ENCODE measurements at regions not wholly inside any gene's neighbourhood (a gene's known extent, or its start where the extent isn't known, plus 50 kb on each side); places are given as distances from the start of the nearest gene placed in this dataset.

GRCh38 chr12:46548605-46549071, 176.1 kb upstream of the SLC38A2 start:
- Histone ChIP-seq H3K4me2 (ENCODE audit: insufficient read depth in 1 of 2, low read depth in 2 of 2, low read length in 2 of 2) (no peak overlapping the region), H4K5ac (ENCODE audit: insufficient read length, low read depth, low read length) (no peak overlapping the region), H2BK12ac (ENCODE audit: low read depth, low read length) (no peak overlapping the region), H4K8ac (ENCODE audit: extremely low read depth, insufficient read depth, low read length) (no peak overlapping the region), H3K4me1 (replicated peaks in 1 of 4; ENCODE audit: control insufficient read depth in 3 of 4, insufficient read depth in 4 of 4, low read length in 3 of 4) (no peaks in the 10 kb centered on the region), H2AFZ (ENCODE audit: low read length) (no peak overlapping the region), H2BK15ac (ENCODE audit: low read length) (no peak overlapping the region), H3K27ac (ENCODE audit: low read depth, low read length) (no peak overlapping the region), H3K23ac (ENCODE audit: insufficient read length) (no peak overlapping the region), H2BK5ac (ENCODE audit: low read depth, low read length) (no peak overlapping the region), H3K56ac (replicated peaks; ENCODE audit: insufficient read length, low read depth, low read length) (no peak overlapping the region), H4K20me1 (replicated peaks in 1 of 2; ENCODE audit: control insufficient read depth in 1 of 2, insufficient read depth in 2 of 2, low read length in 2 of 2) (no peaks in the 10 kb centered on the region), H3K79me2 (ENCODE audit: control insufficient read depth in 1 of 2, insufficient read depth in 2 of 2, low read length in 2 of 2) (no peaks in the 10 kb centered on the region), H4K91ac (replicated peaks; ENCODE audit: insufficient read length, low read length) (no peak overlapping the region), H3K14ac (ENCODE audit: insufficient read length) (no peak overlapping the region), H3K4me3 (ENCODE audit: extremely low read depth in 1 of 4, insufficient read depth in 2 of 4, low read depth in 3 of 4, low read length in 4 of 4) (no peak overlapping the region), H3K4ac (replicated peaks; ENCODE audit: insufficient read length, low read depth, low read length) (no peak overlapping the region), H3K9me3 (ENCODE audit: insufficient read depth in 2 of 2, low read depth in 1 of 2, low read length in 1 of 2) (peaks cover 15 to 16% of the 10 kb centered on the region in 2 experiments), H3K36me3 (ENCODE audit: control insufficient read depth in 2 of 4, insufficient read depth in 4 of 4, low read length in 3 of 4) (peaks cover 0 to 2% (median 0%) of the 10 kb centered on the region in 4 experiments; a peak in 2 of 8 replicates), H2AK5ac (ENCODE audit: low read depth, low read length) (no peak overlapping the region), H3K18ac (ENCODE audit: extremely low read depth, low read length) (no peak overlapping the region), H3K27me3 (replicated peaks in 1 of 4; ENCODE audit: control insufficient read depth in 3 of 4, extremely low read depth in 1 of 4, insufficient read depth in 3 of 4, low read length in 3 of 4) (no peaks in the 10 kb centered on the region), H2BK120ac (replicated peaks; ENCODE audit: low read depth, low read length) (no peak overlapping the region), H3K23me2 (ENCODE audit: low read depth, low read length) (no peaks in the 10 kb centered on the region), H3K9ac (replicated peaks in 1 of 4; ENCODE audit: extremely low read depth in 1 of 4, low read depth in 3 of 4, low read length in 3 of 4) (no peak overlapping the region), H2BK20ac (ENCODE audit: low read length) (no peak overlapping the region), H3K79me1 (ENCODE audit: low read depth, low read length) (no peaks in the 10 kb centered on the region)
- ChIA-PET CTCF (ENCODE audit: partially characterized antibody) (interaction anchor here (0.7 to 1.1 kb wide), 3 partner anchors 17 to 126 kb away, joined by 3 read pairs; no protein-coding TSS in a partner anchor), POLR2A (ENCODE audit: partially characterized antibody) (interaction anchor here (0.6 kb wide), 1 partner anchor 19 kb away, joined by 3 read pairs; no protein-coding TSS in a partner anchor)
- FAIRE-seq (no peak), DNase-seq (ENCODE audit: low read depth in 1 of 2, low spot score in 2 of 2) (no peak)
- TF ChIP-seq CHD2 (IDR thresholded peaks at IDR 0.05; ENCODE audit: low read length) (no peak), CREB1 (IDR thresholded peaks at IDR 0.05) (no peak), GTF2F1 (IDR thresholded peaks at IDR 0.05; ENCODE audit: borderline replicate concordance, low read depth, low read length) (no peak)
- 94% methylated on average over 2 of the region's 2 CpGs; no CpG with 5 or more reads in 1 of the 2 experiments for WGBS, 2 experiments (ENCODE audit: extremely low coverage in 1 of 2, insufficient coverage in 1 of 2, insufficient read length in 1 of 2, insufficient replicate concordance in 2 of 2, low coverage in 1 of 2, low lambda C conversion rate in 2 of 2, missing lambda C conversion rate in 1 of 2)
